ENCODE measurements at regions not wholly inside any gene's neighbourhood (a gene's known extent, or its start where the extent isn't known, plus 50 kb on each side); places are given as distances from the start of the nearest gene placed in this dataset.
"Not testable (repeated sequence)": the region's sequence is repeated elsewhere in the genome, so short reads cannot be mapped to it uniquely, and the experiment has no call there.

GRCh38 chr7:68893411-68893810 is 704.9 kb upstream of the AUTS2 start:
- Histone ChIP-seq H4K20me1 (ENCODE audit: insufficient read depth) (no peaks in the 10 kb centered on the region), H3K9me2 (ENCODE audit: insufficient read depth) (no peaks in the 10 kb centered on the region), H3K79me2 (ENCODE audit: insufficient read depth) (no peaks in the 10 kb centered on the region), H3K9ac (no peak overlapping the region), H3K4me1 (ENCODE audit: insufficient read depth) (no peaks in the 10 kb centered on the region), H3K36me3 (ENCODE audit: low read depth) (no peaks in the 10 kb centered on the region), H3K27ac (no peak overlapping the region), H3K27me3 (replicated peaks; ENCODE audit: insufficient read depth) (no peaks in the 10 kb centered on the region), H3K9me3 (ENCODE audit: low read depth) (no peaks in the 10 kb centered on the region), H3K4me3 (no peak overlapping the region), H3K4me2 (ENCODE audit: unreplicated experiment) (no peak overlapping the region), H2AFZ (no peak overlapping the region), H3F3A (ENCODE audit: insufficient read depth) (no peaks in the 10 kb centered on the region)
- no peak for DNase-seq
- in situ Hi-C loops (cut with MboI), result no loop called here
- TF ChIP-seq EZH2phosphoT487 (IDR thresholded peaks at IDR 0.05; ENCODE audit: insufficient read depth, low read depth), result no peak
- 10 to 12% methylated on average over 4 of the region's 4 CpGs for WGBS, 2 experiments (ENCODE audit: low coverage in 1 of 2, low lambda C conversion rate in 2 of 2, missing lambda C conversion rate in 2 of 2)

GRCh38 chr7:68899156-68899555 is 699.1 kb upstream of the AUTS2 start:
- H3K9me2 ChIP-seq (ENCODE audit: insufficient read depth); H3K9ac ChIP-seq; H3K79me2 ChIP-seq (ENCODE audit: insufficient read depth); H4K20me1 ChIP-seq (ENCODE audit: insufficient read depth); DNase-seq; H3K4me3 ChIP-seq; H3K27ac ChIP-seq; H3K4me1 ChIP-seq (ENCODE audit: insufficient read depth); H3K36me3 ChIP-seq (ENCODE audit: low read depth); H3K4me2 ChIP-seq (ENCODE audit: unreplicated experiment); H2AFZ ChIP-seq; H3K27me3 ChIP-seq (replicated peaks; ENCODE audit: insufficient read depth); H3K9me3 ChIP-seq (ENCODE audit: low read depth); H3F3A ChIP-seq (ENCODE audit: insufficient read depth); in situ Hi-C loops (cut with MboI): not testable (repeated sequence)
- 52 to 62% methylated on average over 6 of the region's 6 CpGs for WGBS, 2 experiments (ENCODE audit: low coverage in 1 of 2, low lambda C conversion rate in 2 of 2, missing lambda C conversion rate in 2 of 2)

DNA sequence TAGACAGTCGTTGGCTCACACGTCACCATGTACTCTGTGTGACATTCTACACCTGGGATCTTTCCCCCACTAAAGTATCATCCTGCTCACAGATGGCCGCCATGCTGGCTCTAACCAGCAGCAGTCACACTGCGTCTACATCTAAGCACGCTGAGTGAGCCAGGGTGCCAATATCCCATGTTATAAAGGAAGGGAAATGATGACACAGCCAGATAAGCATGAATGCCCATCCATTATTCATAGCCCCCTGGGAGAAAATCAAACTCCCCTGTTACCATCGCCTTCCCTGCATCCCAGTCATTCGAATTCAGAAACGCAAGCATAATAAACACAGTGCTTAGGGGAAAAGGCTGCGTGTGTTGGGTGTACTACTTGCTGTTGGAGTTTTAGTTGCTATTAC is 698.2 kb upstream of the AUTS2 start:
- Histone ChIP-seq H3K4me2 (ENCODE audit: unreplicated experiment) (no peak overlapping the region), H3K4me1 (ENCODE audit: insufficient read depth) (no peaks in the 10 kb centered on the region), H3K27ac (no peak overlapping the region), H3K27me3 (replicated peaks; ENCODE audit: insufficient read depth) (no peaks in the 10 kb centered on the region), H4K20me1 (ENCODE audit: insufficient read depth) (no peaks in the 10 kb centered on the region), H3K9me2 (ENCODE audit: insufficient read depth) (no peaks in the 10 kb centered on the region), H3K79me2 (ENCODE audit: insufficient read depth) (no peaks in the 10 kb centered on the region), H3K9me3 (ENCODE audit: low read depth) (no peaks in the 10 kb centered on the region), H3K9ac (no peak overlapping the region), H2AFZ (no peak overlapping the region), H3F3A (ENCODE audit: insufficient read depth) (no peaks in the 10 kb centered on the region), H3K36me3 (ENCODE audit: low read depth) (no peaks in the 10 kb centered on the region), H3K4me3 (no peak overlapping the region)
- 42 to 51% methylated on average over 9 of the region's 9 CpGs for WGBS, 2 experiments (ENCODE audit: low coverage in 1 of 2, low lambda C conversion rate in 2 of 2, missing lambda C conversion rate in 2 of 2)
- DNase-seq, result no peak
- in situ Hi-C loops (cut with MboI), result no loop called here
- TF ChIP-seq EZH2 (IDR thresholded peaks at IDR 0.05; ENCODE audit: insufficient read depth, poor library complexity, severe bottlenecking) (no peak), EZH2phosphoT487 (IDR thresholded peaks at IDR 0.05; ENCODE audit: insufficient read depth, low read depth) (no peak)

DNA sequence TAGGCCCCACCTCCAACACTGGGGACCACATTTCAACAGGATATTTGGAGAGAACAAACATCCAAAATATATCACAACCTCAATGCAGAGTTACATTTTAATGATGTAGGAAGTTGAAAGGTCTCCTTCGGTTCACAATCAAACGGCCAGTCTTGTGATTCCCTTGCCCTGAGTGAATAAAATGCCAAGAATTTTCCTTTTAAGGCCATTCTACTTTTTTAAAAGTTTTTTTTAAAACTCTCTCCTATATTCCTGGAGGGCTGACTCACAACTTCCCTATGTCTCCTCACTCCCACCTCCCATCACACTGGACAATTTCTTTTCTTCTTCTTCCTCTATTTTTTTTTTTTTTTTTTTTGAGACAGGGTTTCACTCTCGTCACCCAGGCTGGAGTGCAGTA is 693.6 kb upstream of the AUTS2 start:
- H3F3A ChIP-seq (ENCODE audit: insufficient read depth), result no peaks in the 10 kb centered on the region
- in situ Hi-C loops (cut with MboI), result no loop called here
- TF ChIP-seq EZH2phosphoT487 (IDR thresholded peaks at IDR 0.05; ENCODE audit: insufficient read depth, low read depth), result no peak
- TF ChIP-seq EZH2 (IDR thresholded peaks at IDR 0.05; ENCODE audit: insufficient read depth, poor library complexity, severe bottlenecking), result no peak
- H3K27ac ChIP-seq, result no peak overlapping the region
- DNase-seq, result no peak
- no peak overlapping the region for H3K9ac ChIP-seq
- no peak overlapping the region for H2AFZ ChIP-seq
- no peak overlapping the region for H3K4me2 ChIP-seq (ENCODE audit: unreplicated experiment)
- 35 to 38% methylated on average over 3 of the region's 3 CpGs for whole genome bisulfite sequencing, 2 experiments (ENCODE audit: low coverage in 1 of 2, low lambda C conversion rate in 2 of 2, missing lambda C conversion rate in 2 of 2)
- no peaks in the 10 kb centered on the region for H3K36me3 ChIP-seq (ENCODE audit: low read depth)
- no peaks in the 10 kb centered on the region for H3K79me2 ChIP-seq (ENCODE audit: insufficient read depth)
- no peaks in the 10 kb centered on the region for H3K9me2 ChIP-seq (ENCODE audit: insufficient read depth)
- no peaks in the 10 kb centered on the region for H4K20me1 ChIP-seq (ENCODE audit: insufficient read depth)
- H3K4me3 ChIP-seq, result no peak overlapping the region
- H3K9me3 ChIP-seq (ENCODE audit: low read depth), result no peaks in the 10 kb centered on the region
- H3K4me1 ChIP-seq (ENCODE audit: insufficient read depth), result no peaks in the 10 kb centered on the region
- H3K27me3 ChIP-seq (replicated peaks; ENCODE audit: insufficient read depth), result no peaks in the 10 kb centered on the region

DNA sequence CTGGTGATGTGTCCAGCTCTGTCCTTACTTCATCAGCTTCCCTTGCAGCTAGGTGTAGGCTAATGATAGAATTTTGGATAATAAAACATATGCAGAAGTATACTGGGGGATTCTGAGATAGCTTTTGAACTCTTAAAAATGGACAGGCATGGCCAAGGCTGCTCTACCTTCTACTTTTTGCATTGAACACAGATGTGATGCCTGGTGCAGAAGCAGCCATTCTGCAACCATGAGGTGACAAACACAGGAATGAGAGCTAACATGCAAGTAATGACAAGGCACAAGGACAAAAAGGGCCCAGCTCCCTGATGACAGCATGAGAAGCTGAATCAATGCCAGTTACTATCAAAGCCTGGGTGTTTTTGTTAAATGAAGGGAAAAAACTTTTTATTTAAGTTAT is 686.5 kb upstream of the AUTS2 start:
- H3K4me3 ChIP-seq, result no peak overlapping the region
- H3K4me1 ChIP-seq (ENCODE audit: insufficient read depth), result no peaks in the 10 kb centered on the region
- no peak for TF ChIP-seq EZH2 (IDR thresholded peaks at IDR 0.05; ENCODE audit: insufficient read depth, poor library complexity, severe bottlenecking)
- no peak for TF ChIP-seq EZH2phosphoT487 (IDR thresholded peaks at IDR 0.05; ENCODE audit: insufficient read depth, low read depth)
- H3F3A ChIP-seq (ENCODE audit: insufficient read depth), result no peaks in the 10 kb centered on the region
- no peak for DNase-seq
- H3K36me3 ChIP-seq (ENCODE audit: low read depth), result no peaks in the 10 kb centered on the region
- no peaks in the 10 kb centered on the region for H3K27me3 ChIP-seq (replicated peaks; ENCODE audit: insufficient read depth)
- H3K9me3 ChIP-seq (ENCODE audit: low read depth), result no peaks in the 10 kb centered on the region
- H3K4me2 ChIP-seq (ENCODE audit: unreplicated experiment), result no peak overlapping the region
- no peak overlapping the region for H3K27ac ChIP-seq
- H3K9ac ChIP-seq, result no peak overlapping the region
- no peaks in the 10 kb centered on the region for H3K9me2 ChIP-seq (ENCODE audit: insufficient read depth)
- no peak overlapping the region for H2AFZ ChIP-seq
- H4K20me1 ChIP-seq (ENCODE audit: insufficient read depth), result no peaks in the 10 kb centered on the region
- in situ Hi-C loops (cut with MboI), result no loop called here
- no peaks in the 10 kb centered on the region for H3K79me2 ChIP-seq (ENCODE audit: insufficient read depth)

Data from GM23248 (cell line).